ENCODE measurements at regions not wholly inside any gene's neighbourhood (a gene's known extent, or its start where the extent isn't known, plus 50 kb on each side); places are given as distances from the start of the nearest gene placed in this dataset.

GRCh38 chr1:4312024-4312423 is 342.4 kb upstream of the AJAP1 start:
- DNase-seq (ENCODE audit: low spot score), result no peak

GRCh38 chr1:4315202-4315601 is 339.2 kb upstream of the AJAP1 start:
- no peak for DNase-seq (ENCODE audit: low spot score)

GRCh38 chr1:4317207-4317606 is 337.2 kb upstream of the AJAP1 start:
- DNase-seq (ENCODE audit: low spot score), result no peak

DNA sequence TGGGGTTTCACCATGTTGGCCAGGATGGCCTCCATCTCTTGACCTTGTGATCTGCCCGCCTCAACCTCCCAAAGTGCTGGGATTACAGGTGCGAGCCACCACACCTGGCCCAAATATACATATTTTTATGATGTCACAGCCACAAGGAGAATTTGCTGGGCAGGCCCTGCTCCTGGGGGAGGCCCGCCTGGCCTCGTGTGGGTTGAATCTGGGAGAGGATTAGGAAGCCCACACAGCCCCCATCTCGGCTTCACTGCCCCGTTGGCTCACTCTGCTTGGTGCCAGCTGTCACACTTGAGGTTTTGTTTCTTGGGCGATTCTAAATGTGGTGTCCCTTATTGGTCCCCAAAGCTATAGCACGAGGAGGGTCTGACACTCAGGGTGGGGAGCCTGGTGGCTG is 335.7 kb upstream of the AJAP1 start:
- DNase-seq (ENCODE audit: low spot score), result no peak

DNA sequence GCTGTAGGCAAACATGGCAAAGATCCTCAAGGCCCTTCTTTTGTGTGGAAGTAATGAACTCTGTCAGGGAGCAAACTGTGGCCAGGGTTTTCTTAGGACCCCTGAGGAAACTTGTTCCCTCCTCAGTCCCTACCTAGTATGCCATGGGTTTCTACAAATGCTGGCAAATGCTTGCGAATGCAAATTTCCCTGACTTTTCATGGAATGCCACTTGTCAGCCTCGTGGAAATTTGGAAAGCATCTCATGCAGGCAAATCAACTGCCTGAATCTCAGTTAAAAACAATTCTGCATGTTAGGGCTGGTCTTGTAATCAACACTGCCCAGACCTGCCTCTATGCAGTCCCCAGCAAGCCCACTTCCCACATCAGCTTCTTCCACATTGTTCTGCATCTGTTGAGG is 334.9 kb upstream of the AJAP1 start:
- DNase-seq (ENCODE audit: low spot score), result no peak

DNA sequence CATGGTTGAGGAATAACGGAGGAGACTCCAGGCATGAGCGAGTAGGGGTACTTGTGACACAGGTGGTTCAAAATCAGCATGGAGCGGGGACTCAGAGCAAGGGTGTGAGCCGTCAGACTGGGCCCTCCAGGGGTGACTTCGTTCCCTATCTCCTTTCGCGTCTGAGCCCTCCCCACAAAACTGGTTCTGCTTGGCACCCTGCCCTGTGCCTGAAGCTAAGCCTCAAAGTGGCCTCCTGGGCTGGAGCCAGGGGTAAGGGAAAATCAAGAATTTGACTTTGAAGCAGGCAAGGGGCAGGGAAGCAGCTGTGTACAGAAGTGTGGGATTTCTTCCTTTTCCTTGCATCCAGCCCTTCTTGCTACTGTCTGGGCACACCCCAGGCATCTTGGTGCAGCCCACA is 331.5 kb upstream of the AJAP1 start:
- DNase-seq (ENCODE audit: low spot score), result no peak

DNA sequence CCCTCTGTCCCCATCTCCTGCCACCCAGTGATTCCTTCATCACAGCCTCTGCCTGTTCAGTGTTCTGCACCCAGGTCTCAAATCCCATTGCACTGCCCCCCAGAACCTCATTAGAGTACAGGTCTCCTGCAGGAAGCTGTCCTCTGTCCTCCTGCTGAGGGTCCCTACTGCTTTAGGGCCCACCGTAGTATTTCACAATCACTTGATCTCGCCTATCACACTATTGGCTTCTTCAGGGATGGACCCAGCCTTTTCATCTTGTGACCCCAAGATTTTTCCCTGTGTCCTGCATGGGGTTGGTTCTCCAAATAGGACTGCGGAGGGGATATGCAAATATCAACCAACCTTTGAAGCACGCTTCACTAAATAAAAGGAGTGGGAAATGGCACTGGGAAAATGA is 331.1 kb upstream of the AJAP1 start:
- DNase-seq (ENCODE audit: low spot score), result no peak

- no peak for DNase-seq (ENCODE audit: low spot score)
These were observed 329.9 kb upstream of the AJAP1 start for GRCh38 chr1:4324525-4324924.

GRCh38 chr1:4327142-4327541 is 327.3 kb upstream of the AJAP1 start:
- DNase-seq (ENCODE audit: low spot score), result no peak

- no peak for DNase-seq (ENCODE audit: low spot score)
These were observed 325.9 kb upstream of the AJAP1 start for GRCh38 chr1:4328402-4329071.

DNA sequence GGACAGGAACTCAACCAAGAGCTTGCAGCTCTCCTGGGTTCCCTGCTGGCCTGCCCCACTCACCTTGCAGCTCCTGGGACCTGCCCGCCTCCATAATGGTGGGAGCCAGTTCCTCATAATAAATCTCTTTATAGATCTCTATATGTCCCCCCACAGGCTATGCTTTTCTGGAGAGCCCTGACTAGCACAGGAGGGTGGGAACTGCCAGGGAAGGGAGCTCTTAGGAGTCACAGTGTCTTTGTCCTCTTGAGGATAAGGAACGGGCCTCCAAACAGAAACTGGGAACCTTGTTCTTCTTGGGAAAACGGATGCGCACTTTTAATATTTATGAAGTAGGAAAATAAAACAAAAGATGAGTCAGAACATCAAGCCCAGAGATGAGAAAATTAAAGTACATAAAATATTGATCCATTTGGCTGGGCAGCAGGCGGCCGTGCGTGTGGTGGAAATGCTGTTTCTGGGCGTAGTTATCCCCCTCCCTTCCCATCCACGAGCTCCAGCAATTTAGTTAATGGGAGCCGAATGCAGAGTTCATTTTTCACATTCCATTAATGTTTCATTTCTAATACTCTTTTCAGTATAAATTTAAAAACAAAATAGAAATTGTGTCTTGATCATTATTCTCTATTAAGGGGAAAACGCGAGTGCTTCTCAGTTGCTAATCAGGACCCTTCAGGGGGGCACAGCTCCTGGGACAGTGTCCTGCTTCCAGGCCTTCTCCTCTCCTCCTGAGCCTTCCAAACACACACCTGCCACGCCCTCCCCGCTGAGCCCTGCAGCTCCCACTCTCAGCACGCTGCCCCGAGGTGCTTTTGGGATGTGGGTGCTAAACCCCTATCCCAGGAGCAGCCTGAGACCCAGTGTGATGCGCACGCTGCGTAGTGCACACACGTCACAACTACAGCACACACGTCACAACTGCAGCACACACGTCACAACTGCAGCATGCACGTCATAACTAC is 323.3 kb upstream of the AJAP1 start:
- DNase-seq (ENCODE audit: low spot score), result no peak

DNA sequence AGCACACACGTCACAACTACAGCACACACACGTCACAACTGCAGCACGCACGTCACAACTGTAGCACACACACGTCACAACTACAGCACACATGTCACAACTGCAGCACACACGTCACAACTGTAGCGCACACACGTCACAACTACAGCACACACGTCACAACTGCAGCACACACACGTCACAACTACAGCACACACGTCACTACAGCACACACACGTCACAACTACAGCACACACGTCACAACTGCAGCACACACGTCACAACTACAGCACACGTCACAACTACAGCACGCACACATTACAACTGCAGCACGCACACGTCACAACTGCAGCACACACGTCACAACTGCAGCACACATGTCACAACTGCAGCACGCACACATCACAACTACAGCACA is 322.6 kb upstream of the AJAP1 start:
- DNase-seq (ENCODE audit: low spot score), result no peak

- no peak for DNase-seq (ENCODE audit: low spot score)
These were observed 317.9 kb upstream of the AJAP1 start for GRCh38 chr1:4336507-4336906.

DNA sequence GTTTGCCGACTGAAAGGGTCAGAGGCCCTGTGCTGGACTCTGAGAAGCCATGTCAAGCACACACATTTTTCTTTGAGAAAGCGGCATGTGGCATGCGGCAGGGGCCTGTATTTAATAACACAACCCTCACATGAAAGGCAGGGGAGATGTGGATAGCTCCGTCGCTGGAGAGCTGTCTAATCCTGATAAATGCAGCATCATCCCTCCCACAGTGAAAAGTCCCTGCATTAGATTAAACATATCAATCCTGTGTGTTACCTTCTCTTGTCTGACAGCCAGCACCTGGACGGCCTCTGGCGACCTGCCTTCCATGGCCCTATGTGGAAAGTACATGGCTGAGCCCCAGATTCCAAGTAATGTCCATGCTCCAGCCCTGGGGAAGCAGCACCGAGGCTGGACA is 313.0 kb upstream of the AJAP1 start:
- DNase-seq (ENCODE audit: low spot score), result no peak

GRCh38 chr1:4344065-4344732 is 310.2 kb upstream of the AJAP1 start:
- DNase-seq (ENCODE audit: low spot score), result no peak

GRCh38 chr1:4345094-4345493 is 309.3 kb upstream of the AJAP1 start:
- DNase-seq (ENCODE audit: low spot score), result no peak

DNA sequence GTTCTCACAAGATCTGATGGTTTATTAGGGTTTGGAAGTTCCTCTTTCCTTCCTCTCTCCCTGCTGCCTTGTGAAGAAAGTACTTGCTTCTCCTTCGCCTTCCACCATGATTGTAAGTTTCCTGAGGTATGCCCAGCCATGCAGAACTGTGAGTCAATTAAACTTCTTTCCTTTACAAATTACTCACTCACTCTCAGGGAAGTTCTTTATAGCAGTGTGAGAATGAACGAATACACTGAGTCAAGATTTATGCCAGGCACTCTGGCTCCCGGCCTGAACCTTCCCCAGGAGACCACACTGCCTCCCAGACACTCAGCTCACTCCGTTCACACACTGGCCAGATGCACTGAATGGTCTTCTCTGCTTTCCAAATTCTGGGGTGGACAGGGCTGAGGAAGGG is 308.3 kb upstream of the AJAP1 start:
- no peak for DNase-seq (ENCODE audit: low spot score)

DNA sequence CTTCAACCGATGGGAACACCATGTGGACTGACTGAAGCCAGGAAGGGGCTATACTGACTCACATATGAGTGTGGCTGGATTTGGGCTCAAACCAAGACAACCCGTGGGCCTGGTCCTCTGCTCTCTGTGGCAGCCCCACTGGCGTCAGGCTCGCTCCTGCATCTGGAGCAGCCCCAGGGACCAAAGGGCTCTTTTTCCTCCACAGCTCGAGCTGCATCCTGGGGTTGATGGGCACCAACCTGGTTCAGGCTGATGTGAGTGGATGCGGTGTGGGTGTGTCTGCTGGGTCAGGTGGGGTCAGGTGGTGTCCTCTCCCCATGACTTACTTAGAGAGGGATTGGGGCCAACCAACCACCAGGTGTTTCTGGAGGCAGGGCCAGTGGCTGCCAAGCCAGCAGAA is 303.0 kb upstream of the AJAP1 start:
- no peak for DNase-seq (ENCODE audit: low spot score)

DNA sequence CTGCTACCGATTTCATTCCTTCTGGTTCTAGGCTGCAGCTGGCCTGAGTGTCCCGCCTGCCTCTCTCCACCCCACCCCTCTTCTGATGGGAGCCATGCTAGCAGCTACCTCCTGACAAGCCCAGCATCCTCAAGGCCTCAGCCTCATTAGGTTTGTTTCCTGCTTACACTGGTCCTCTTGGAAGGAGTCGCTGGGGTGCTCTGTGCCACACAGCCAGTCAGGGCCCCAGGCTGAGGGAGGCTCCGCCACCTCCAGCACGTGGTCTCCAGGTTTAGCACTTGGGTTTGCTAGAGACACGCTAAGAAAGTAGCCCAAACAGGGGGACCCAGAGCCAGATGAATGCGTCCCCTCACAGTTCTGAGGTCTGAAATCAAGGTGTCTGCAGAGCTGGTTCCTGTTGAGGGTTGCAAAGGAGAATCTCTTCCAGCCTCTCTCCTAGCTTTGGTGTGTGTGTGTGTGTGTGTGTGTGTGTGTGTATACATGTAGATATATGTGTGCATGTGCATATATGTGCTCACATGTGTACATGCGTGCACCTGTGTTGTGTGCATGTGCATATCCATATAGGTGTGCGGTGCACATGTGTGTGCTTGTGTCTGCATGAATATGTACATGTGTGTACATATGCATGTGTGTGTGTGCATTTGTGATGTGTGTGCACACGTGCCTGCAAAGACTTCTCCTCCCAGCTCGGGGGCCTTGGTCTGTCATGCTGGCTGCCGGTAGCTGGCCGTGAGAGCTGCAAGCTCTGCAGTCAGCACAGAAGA is 301.1 kb upstream of the AJAP1 start:
- DNase-seq (ENCODE audit: low spot score), result no peak

GRCh38 chr1:4355839-4356238 is 298.6 kb upstream of the AJAP1 start:
- no peak for DNase-seq (ENCODE audit: low spot score)

DNA sequence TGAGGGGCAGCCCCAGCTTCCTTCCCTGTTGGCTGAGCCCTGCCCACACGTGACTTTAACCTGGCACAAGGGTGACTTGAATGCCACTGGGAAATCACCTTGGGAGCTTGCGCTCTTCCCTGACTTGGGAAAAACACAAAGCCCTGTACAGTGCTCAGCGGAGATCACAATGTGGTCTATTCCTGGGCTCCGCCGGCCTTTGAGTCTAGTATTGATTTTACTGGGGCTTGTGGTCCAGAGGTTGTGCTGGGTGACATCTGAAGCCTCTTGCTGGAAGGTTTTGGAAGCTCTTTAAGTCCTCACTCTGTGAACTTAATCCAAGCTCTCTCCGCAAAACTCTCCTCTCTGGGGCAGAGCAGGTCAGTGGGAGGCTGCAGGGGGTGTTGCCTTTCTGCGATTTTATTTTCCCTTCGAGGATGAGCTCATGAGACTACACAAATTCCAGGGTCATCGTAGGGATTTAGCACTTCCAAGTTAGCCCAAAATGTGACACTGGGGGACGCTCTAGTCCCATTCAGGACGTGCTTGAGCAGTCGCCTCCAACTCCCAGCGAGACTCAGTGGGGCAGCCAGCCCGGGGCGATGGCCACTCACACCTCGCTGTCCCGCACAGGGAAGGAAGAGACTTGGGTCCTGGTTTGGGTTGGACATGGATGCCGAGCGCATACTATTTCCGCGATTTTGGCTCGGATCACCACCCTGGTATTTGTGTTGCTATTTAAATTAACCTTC is 291.9 kb upstream of the AJAP1 start:
- DNase-seq (ENCODE audit: low spot score), result no peak

DNA sequence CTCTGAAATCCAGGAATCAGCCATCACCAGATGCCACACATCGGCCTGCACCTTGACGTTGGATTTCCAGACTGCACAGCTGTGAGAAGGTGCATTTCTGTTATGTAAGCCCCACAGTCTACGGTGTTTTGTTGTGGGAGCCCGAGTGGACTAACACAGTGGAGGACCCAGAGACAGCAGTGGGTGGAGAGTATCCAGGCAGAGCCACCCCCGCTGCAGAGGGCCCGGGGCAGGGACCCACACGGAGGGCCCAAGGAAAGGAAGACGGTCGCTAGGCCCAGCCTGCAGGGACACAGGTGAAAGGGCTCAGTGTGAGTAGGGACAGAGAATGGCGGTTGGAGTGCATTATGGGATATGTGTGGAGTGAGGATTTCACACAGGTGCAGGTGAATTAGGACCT is 288.3 kb upstream of the AJAP1 start:
- no peak for DNase-seq (ENCODE audit: low spot score)
